ENCODE measurements at regions not wholly inside any gene's neighbourhood (a gene's known extent, or its start where the extent isn't known, plus 50 kb on each side); places are given as distances from the start of the nearest gene placed in this dataset.
"Not testable (repeated sequence)": the region's sequence is repeated elsewhere in the genome, so short reads cannot be mapped to it uniquely, and the experiment has no call there.

DNA sequence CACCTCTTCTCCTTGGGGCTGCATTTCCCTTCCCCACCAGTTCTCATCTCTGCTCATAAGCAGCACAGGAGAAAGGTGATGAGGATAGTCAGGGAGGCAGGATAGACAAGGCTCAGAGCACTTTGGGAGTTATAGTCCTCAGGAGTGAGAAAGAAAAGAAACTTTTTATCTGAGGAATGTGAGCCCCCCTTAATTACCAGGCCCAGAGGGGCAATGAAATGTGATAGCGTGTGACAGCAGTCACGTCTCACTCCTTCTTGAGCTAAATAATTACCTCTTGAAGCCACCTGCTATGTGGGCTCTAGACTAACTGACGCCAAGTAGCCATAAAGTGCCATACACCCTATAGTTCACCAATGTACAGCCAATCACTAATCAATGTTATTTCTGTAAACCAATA lies 105.8 kb downstream of the SPP2 start:
- Mint-ChIP-seq H3K4me1 (ENCODE audit: low read depth, unreplicated experiment) (peaks cover 21% of the 10 kb centered on the region), H3K36me3 (ENCODE audit: insufficient read depth, unreplicated experiment) (no peaks in the 10 kb centered on the region), H3K9me3 (ENCODE audit: low read depth, unreplicated experiment) (peaks cover 4% of the 10 kb centered on the region), H3K4me3 (ENCODE audit: low read depth, unreplicated experiment) (no peak overlapping the region), H3K27me3 (ENCODE audit: unreplicated experiment) (no peaks in the 10 kb centered on the region), H3K27ac (ENCODE audit: unreplicated experiment) (no peak overlapping the region)
- CTCF ChIA-PET = no interaction called here
- DNase-seq = no peak
- TF ChIP-seq, protein P1, sequence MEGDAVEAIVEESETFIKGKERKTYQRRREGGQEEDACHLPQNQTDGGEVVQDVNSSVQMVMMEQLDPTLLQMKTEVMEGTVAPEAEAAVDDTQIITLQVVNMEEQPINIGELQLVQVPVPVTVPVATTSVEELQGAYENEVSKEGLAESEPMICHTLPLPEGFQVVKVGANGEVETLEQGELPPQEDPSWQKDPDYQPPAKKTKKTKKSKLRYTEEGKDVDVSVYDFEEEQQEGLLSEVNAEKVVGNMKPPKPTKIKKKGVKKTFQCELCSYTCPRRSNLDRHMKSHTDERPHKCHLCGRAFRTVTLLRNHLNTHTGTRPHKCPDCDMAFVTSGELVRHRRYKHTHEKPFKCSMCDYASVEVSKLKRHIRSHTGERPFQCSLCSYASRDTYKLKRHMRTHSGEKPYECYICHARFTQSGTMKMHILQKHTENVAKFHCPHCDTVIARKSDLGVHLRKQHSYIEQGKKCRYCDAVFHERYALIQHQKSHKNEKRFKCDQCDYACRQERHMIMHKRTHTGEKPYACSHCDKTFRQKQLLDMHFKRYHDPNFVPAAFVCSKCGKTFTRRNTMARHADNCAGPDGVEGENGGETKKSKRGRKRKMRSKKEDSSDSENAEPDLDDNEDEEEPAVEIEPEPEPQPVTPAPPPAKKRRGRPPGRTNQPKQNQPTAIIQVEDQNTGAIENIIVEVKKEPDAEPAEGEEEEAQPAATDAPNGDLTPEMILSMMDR (IDR thresholded peaks at IDR 0.05; ENCODE audit: unreplicated experiment) = no peak
- BruUV-seq (replicated peaks) = no TSS peak
- intact Hi-C loops (cut with micrococcal nuclease; ENCODE audit: unreplicated experiment) = no loop called here

DNA sequence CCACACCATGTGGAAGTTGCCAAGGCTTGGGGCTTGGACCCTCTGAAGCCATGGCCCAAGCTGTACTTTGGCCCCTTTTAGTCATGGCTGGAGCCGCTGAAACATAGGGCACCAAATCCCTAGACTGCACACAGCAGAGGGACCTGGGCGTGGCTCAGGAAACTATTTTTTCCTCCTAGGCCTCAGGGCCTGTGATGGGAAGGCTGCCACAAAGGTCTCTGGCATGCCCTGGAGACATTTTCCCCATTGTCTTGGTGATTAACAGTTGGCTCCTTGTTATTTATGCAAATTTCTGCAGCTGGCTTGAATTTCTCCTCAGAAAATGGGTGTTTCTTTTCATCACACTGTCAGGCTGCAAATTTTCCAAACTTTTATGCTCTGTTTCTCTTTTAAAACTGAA lies 102.3 kb downstream of the SPP2 start:
- H3K4me3 Mint-ChIP-seq (ENCODE audit: low read depth, unreplicated experiment); H3K27ac Mint-ChIP-seq (ENCODE audit: unreplicated experiment); DNase-seq; H3K27me3 Mint-ChIP-seq (ENCODE audit: unreplicated experiment); H3K9me3 Mint-ChIP-seq (ENCODE audit: low read depth, unreplicated experiment); BruUV-seq (replicated peaks); H3K4me1 Mint-ChIP-seq (ENCODE audit: low read depth, unreplicated experiment); intact Hi-C loops (cut with micrococcal nuclease; ENCODE audit: unreplicated experiment); H3K36me3 Mint-ChIP-seq (ENCODE audit: insufficient read depth, unreplicated experiment); CTCF ChIA-PET: not testable (repeated sequence)

- Mint-ChIP-seq H3K27ac (ENCODE audit: unreplicated experiment) (no peak overlapping the region), H3K4me3 (ENCODE audit: low read depth, unreplicated experiment) (no peak overlapping the region), H3K4me1 (ENCODE audit: low read depth, unreplicated experiment) (peaks cover 33% of the 10 kb centered on the region), H3K9me3 (ENCODE audit: low read depth, unreplicated experiment) (no peaks in the 10 kb centered on the region), H3K36me3 (ENCODE audit: insufficient read depth, unreplicated experiment) (no peaks in the 10 kb centered on the region), H3K27me3 (ENCODE audit: unreplicated experiment) (no peaks in the 10 kb centered on the region)
- intact Hi-C loops (cut with micrococcal nuclease; ENCODE audit: unreplicated experiment) = no loop called here
- CTCF ChIA-PET = no interaction called here
- BruUV-seq (replicated peaks) = no TSS peak
- TF ChIP-seq, protein P1 (IDR thresholded peaks at IDR 0.05; ENCODE audit: unreplicated experiment) = no peak
- DNase-seq = no peak
These were observed 96.9 kb downstream of the SPP2 start for GRCh38 chr2:234147335-234147861.

DNA sequence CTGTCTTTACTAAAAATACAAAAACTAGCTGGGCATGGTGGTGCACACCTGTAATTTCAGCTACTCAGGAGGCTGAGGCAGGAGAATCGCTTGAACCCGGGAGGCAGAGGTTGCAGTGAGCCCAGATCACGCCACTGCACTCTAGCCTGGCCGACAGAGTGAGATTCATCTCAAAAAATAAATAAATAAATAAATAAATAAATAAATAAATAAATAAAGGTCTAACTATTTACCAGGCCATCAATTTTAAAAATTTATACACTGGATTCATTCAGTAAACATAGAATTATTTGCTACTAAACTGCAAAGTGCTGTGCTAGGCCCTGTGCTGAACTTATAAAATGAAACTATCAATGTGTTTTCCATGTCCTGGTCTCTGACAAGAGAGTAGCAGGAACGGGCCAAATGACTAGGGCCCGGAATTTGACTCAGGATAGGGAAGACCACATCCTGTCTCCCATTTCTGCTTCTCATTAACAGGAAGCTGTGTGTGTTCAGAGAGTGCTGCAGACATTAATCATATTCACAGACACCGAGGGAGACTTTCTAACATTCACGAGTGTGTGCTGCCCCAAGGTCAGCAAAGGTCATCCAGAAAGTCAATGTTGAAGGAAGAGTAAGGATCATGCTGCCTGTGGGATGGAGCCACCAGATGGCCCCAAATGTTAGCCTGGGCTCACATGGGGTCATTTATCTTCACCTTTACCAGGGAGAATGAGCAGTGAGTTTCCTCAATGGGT lies 95.8 kb downstream of the SPP2 start:
- intact Hi-C loops (cut with micrococcal nuclease; ENCODE audit: unreplicated experiment) = no loop called here
- no TSS peak for BruUV-seq (replicated peaks)
- H3K4me1 Mint-ChIP-seq (ENCODE audit: low read depth, unreplicated experiment) = peaks cover 34% of the 10 kb centered on the region
- no peaks in the 10 kb centered on the region for H3K27me3 Mint-ChIP-seq (ENCODE audit: unreplicated experiment)
- TF ChIP-seq, protein P1 (IDR thresholded peaks at IDR 0.05; ENCODE audit: unreplicated experiment) = no peak
- H3K4me3 Mint-ChIP-seq (ENCODE audit: low read depth, unreplicated experiment) = no peak overlapping the region
- DNase-seq = no peak
- no peak overlapping the region for H3K27ac Mint-ChIP-seq (ENCODE audit: unreplicated experiment)
- CTCF ChIA-PET = no interaction called here
- H3K36me3 Mint-ChIP-seq (ENCODE audit: insufficient read depth, unreplicated experiment) = no peaks in the 10 kb centered on the region
- no peaks in the 10 kb centered on the region for H3K9me3 Mint-ChIP-seq (ENCODE audit: low read depth, unreplicated experiment)

DNA sequence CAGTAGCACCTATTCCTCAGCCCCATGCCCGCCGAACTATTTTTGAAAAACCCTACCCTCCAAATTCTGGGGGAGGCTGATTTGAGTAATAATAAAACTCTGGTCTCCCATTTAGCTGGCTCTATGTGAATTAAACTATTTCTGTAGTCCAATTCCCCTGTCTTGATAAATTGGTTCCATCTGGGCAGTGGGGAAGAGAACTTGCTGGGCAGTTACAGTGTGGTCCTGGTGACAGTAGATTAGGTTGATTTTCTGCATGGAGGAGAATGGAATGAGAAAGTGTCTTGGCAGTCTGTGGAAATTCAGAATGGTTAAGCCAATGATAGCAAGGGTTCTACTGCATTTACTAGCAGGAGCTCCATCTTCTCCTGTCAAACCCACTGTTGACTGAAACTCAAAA lies 95.0 kb downstream of the SPP2 start:
- intact Hi-C loops (cut with micrococcal nuclease; ENCODE audit: unreplicated experiment) = no loop called here
- TF ChIP-seq, protein P1 (IDR thresholded peaks at IDR 0.05; ENCODE audit: unreplicated experiment) = no peak
- CTCF ChIA-PET = no interaction called here
- Mint-ChIP-seq H3K27ac (ENCODE audit: unreplicated experiment) (no peak overlapping the region), H3K9me3 (ENCODE audit: low read depth, unreplicated experiment) (no peaks in the 10 kb centered on the region), H3K27me3 (ENCODE audit: unreplicated experiment) (no peaks in the 10 kb centered on the region), H3K4me1 (ENCODE audit: low read depth, unreplicated experiment) (peaks cover 34% of the 10 kb centered on the region), H3K4me3 (ENCODE audit: low read depth, unreplicated experiment) (no peak overlapping the region), H3K36me3 (ENCODE audit: insufficient read depth, unreplicated experiment) (no peaks in the 10 kb centered on the region)
- DNase-seq = no peak
- BruUV-seq (replicated peaks) = no TSS peak

Measured in Calu3 (cell line).